ENCODE measurements at regions not wholly inside any gene's neighbourhood (a gene's known extent, or its start where the extent isn't known, plus 50 kb on each side); places are given as distances from the start of the nearest gene placed in this dataset.
A peak's percentile ranks its signal among the peaks of the same experiment; 100 is the strongest.

GRCh38 chr12:84785281-84785680 is 127.3 kb downstream of the SLC6A15 start:
- no peaks in the 10 kb centered on the region for H3K27me3 ChIP-seq (replicated peaks)
- DNase-seq, result no peak
- no peaks in the 10 kb centered on the region for H3K36me3 ChIP-seq (replicated peaks)
- no peak for TF ChIP-seq CTCF (IDR thresholded peaks at IDR 0.05; ENCODE audit: low read depth, low read length, missing control alignments)
- H3K4me3 ChIP-seq (ENCODE audit: low read depth, low read length), result no peak overlapping the region
- no peak overlapping the region for H3K27ac ChIP-seq
- in situ Hi-C loops (cut with HindIII; ENCODE audit: low pct_ligation_motif_present, low sequenced_read_pairs), result no loop called here

- in situ Hi-C loops (cut with HindIII; ENCODE audit: low pct_ligation_motif_present, low sequenced_read_pairs), result no loop called here
- Histone ChIP-seq H3K27ac (no peak overlapping the region), H3K4me3 (ENCODE audit: low read depth, low read length) (no peak overlapping the region), H3K36me3 (replicated peaks) (no peaks in the 10 kb centered on the region), H3K27me3 (replicated peaks) (no peaks in the 10 kb centered on the region)
- TF ChIP-seq CTCF (IDR thresholded peaks at IDR 0.05; ENCODE audit: low read depth, low read length, missing control alignments), result peak; percentile 20
- DNase-seq, result no peak
These were observed 133.4 kb downstream of the SLC6A15 start for GRCh38 chr12:84779169-84779568.

- Histone ChIP-seq H3K36me3 (replicated peaks) (no peaks in the 10 kb centered on the region), H3K27me3 (replicated peaks) (no peaks in the 10 kb centered on the region), H3K4me3 (ENCODE audit: low read depth, low read length) (no peak overlapping the region), H3K27ac (no peak overlapping the region)
- TF ChIP-seq CTCF (IDR thresholded peaks at IDR 0.05; ENCODE audit: low read depth, low read length, missing control alignments), result no peak
- DNase-seq, result no peak
- in situ Hi-C loops (cut with HindIII; ENCODE audit: low pct_ligation_motif_present, low sequenced_read_pairs), result no loop called here
These were observed 140.3 kb downstream of the SLC6A15 start for GRCh38 chr12:84772281-84772680.

GRCh38 chr12:84767079-84767478 is 145.5 kb downstream of the SLC6A15 start:
- H3K4me3 ChIP-seq (ENCODE audit: low read depth, low read length), result no peak overlapping the region
- no peak overlapping the region for H3K27ac ChIP-seq
- in situ Hi-C loops (cut with HindIII; ENCODE audit: low pct_ligation_motif_present, low sequenced_read_pairs), result no loop called here
- no peak for TF ChIP-seq CTCF (IDR thresholded peaks at IDR 0.05; ENCODE audit: low read depth, low read length, missing control alignments)
- no peak for DNase-seq
- no peaks in the 10 kb centered on the region for H3K27me3 ChIP-seq (replicated peaks)
- no peaks in the 10 kb centered on the region for H3K36me3 ChIP-seq (replicated peaks)

- DNase-seq, result no peak
- no peaks in the 10 kb centered on the region for H3K27me3 ChIP-seq (replicated peaks)
- no peaks in the 10 kb centered on the region for H3K36me3 ChIP-seq (replicated peaks)
- in situ Hi-C loops (cut with HindIII; ENCODE audit: low pct_ligation_motif_present, low sequenced_read_pairs), result no loop called here
- H3K4me3 ChIP-seq (ENCODE audit: low read depth, low read length), result no peak overlapping the region
- no peak for TF ChIP-seq CTCF (IDR thresholded peaks at IDR 0.05; ENCODE audit: low read depth, low read length, missing control alignments)
- H3K27ac ChIP-seq, result no peak overlapping the region
These were observed 146.2 kb downstream of the SLC6A15 start for GRCh38 chr12:84766375-84766774.

- no peak for DNase-seq
- Histone ChIP-seq H3K4me3 (ENCODE audit: low read depth, low read length) (no peak overlapping the region), H3K27ac (no peak overlapping the region), H3K36me3 (replicated peaks) (no peaks in the 10 kb centered on the region), H3K27me3 (replicated peaks) (no peaks in the 10 kb centered on the region)
- in situ Hi-C loops (cut with HindIII; ENCODE audit: low pct_ligation_motif_present, low sequenced_read_pairs), result no loop called here
- no peak for TF ChIP-seq CTCF (IDR thresholded peaks at IDR 0.05; ENCODE audit: low read depth, low read length, missing control alignments)
These were observed 148.6 kb downstream of the SLC6A15 start for GRCh38 chr12:84764001-84764400.
